ENCODE measurements at regions not wholly inside any gene's neighbourhood (a gene's known extent, or its start where the extent isn't known, plus 50 kb on each side); places are given as distances from the start of the nearest gene placed in this dataset.

GRCh38 chr12:74816398-74817175, 279.0 kb downstream of the ATXN7L3B start:
- no peak for DNase-seq
- no peak overlapping the region for H3K27ac ChIP-seq
- H3K27me3 ChIP-seq, result no peaks in the 10 kb centered on the region
- H3K9me3 ChIP-seq, result no peaks in the 10 kb centered on the region
- H3K36me3 ChIP-seq, result no peaks in the 10 kb centered on the region
- H3K4me3 ChIP-seq (replicated peaks in 1 of 3), result no peak overlapping the region
- whole genome bisulfite sequencing, 2 donors, result 78 to 93% methylated on average over 5 to 9 of the region's 10 CpGs
- TF ChIP-seq POLR2A (IDR thresholded peaks at IDR 0.05) (no peak), CTCF (IDR thresholded peaks at IDR 0.05) (no peak)
- intact Hi-C loops (cut with DNase I), result no loop called here
- H3K4me1 ChIP-seq, result no peaks in the 10 kb centered on the region

GRCh38 chr12:74817499-74817898, 279.9 kb downstream of the ATXN7L3B start:
- WGBS, 2 donors, result 96 to 100% methylated on average over 3 of the region's 3 CpGs
- no peak overlapping the region for H3K27ac ChIP-seq
- no peak for TF ChIP-seq CTCF (IDR thresholded peaks at IDR 0.05)
- no peak for TF ChIP-seq POLR2A (IDR thresholded peaks at IDR 0.05)
- H3K4me3 ChIP-seq (replicated peaks in 1 of 3), result no peak overlapping the region
- H3K9me3 ChIP-seq, result no peaks in the 10 kb centered on the region
- intact Hi-C loops (cut with DNase I), result no loop called here
- no peaks in the 10 kb centered on the region for H3K4me1 ChIP-seq
- no peak for DNase-seq
- H3K36me3 ChIP-seq, result no peaks in the 10 kb centered on the region
- no peaks in the 10 kb centered on the region for H3K27me3 ChIP-seq

GRCh38 chr12:74818412-74818811, 280.8 kb downstream of the ATXN7L3B start:
- no peaks in the 10 kb centered on the region for H3K36me3 ChIP-seq
- H3K4me3 ChIP-seq (replicated peaks in 1 of 3), result no peak overlapping the region
- H3K27ac ChIP-seq, result no peak overlapping the region
- H3K9me3 ChIP-seq, result no peaks in the 10 kb centered on the region
- no peak for DNase-seq
- WGBS, 2 donors, result 79 to 82% methylated on average over 2 of the region's 2 CpGs
- TF ChIP-seq CTCF (IDR thresholded peaks at IDR 0.05) (no peak), POLR2A (IDR thresholded peaks at IDR 0.05) (no peak)
- no peaks in the 10 kb centered on the region for H3K27me3 ChIP-seq
- no peaks in the 10 kb centered on the region for H3K4me1 ChIP-seq
- intact Hi-C loops (cut with DNase I), result no loop called here

- intact Hi-C loops (cut with DNase I), result no loop called here
- Histone ChIP-seq H3K9me3 (no peaks in the 10 kb centered on the region), H3K27me3 (no peaks in the 10 kb centered on the region), H3K36me3 (no peaks in the 10 kb centered on the region), H3K4me3 (replicated peaks in 1 of 3) (no peak overlapping the region), H3K27ac (no peak overlapping the region), H3K4me1 (no peaks in the 10 kb centered on the region)
- 75 to 82% methylated on average over 1 of the region's 1 CpG for WGBS, 2 donors
- TF ChIP-seq POLR2A (IDR thresholded peaks at IDR 0.05) (no peak), CTCF (IDR thresholded peaks at IDR 0.05) (no peak)
- no peak for DNase-seq
Measured at GRCh38 chr12:74820324-74820723, 282.7 kb downstream of the ATXN7L3B start.

GRCh38 chr12:74836567-74836966, 298.9 kb downstream of the ATXN7L3B start:
- H3K27ac ChIP-seq, result no peak overlapping the region
- H3K4me1 ChIP-seq, result no peaks in the 10 kb centered on the region
- H3K36me3 ChIP-seq, result no peaks in the 10 kb centered on the region
- DNase-seq, result no peak
- 28 to 64% methylated on average over 2 of the region's 2 CpGs for whole genome bisulfite sequencing, 2 donors
- H3K9me3 ChIP-seq, result no peaks in the 10 kb centered on the region
- no peak overlapping the region for H3K4me3 ChIP-seq (replicated peaks in 1 of 3)
- no peaks in the 10 kb centered on the region for H3K27me3 ChIP-seq
- TF ChIP-seq CTCF (IDR thresholded peaks at IDR 0.05), result no peak
- intact Hi-C loops (cut with DNase I), result no loop called here

All from thyroid gland (tissue), 4 donors.